Right atrium auricular region (tissue), 2 donors: ENCODE measurements at regions not wholly inside any gene's neighbourhood (a gene's known extent, or its start where the extent isn't known, plus 50 kb on each side); places are given as distances from the start of the nearest gene placed in this dataset.

Experiments used
- DNase-seq: peaks from one replicate; pipeline ENCODE4 v3.0.0-alpha.2; 2019; ENCODE audit warnings: low spot score
- H3K27ac ChIP-seq, 2 donors: fragments of 200-600 bp; sonication (generic); 1 replicate in 1 of 2; 2 replicates in 1 of 2; pipeline ENCODE4 v1.5.1; 2016 to 2019
- H3K27me3 ChIP-seq, 2 donors: fragments of 200-600 bp; sonication (generic); one replicate each; pipeline versions ENCODE4 v1.5.1 to v1.6.0; 2017 to 2019
- H3K36me3 ChIP-seq: fragments of 200-600 bp; sonication (generic); one replicate; pipeline ENCODE4 v1.5.1; 2016
- H3K4me1 ChIP-seq, 2 donors: fragments of 200-600 bp; sonication (generic); one replicate each; pipeline versions ENCODE4 v1.5.1 to v1.6.0; 2017 to 2019
- H3K4me3 ChIP-seq, 2 donors: fragments of 200-600 bp; sonication (generic); 1 replicate in 1 of 2; 2 replicates in 1 of 2; pipeline ENCODE4 v1.5.1; 2017 to 2019; ENCODE audit warnings: mild to moderate bottlenecking in 1 of 2, moderate library complexity in 1 of 2
- H3K9me3 ChIP-seq, 2 donors: fragments of 200-600 bp; sonication (generic); one replicate each; pipeline ENCODE4 v1.5.1; 2019
- TF ChIP-seq, protein P1 (sequence below), 2 donors: fragments of 200-600 bp; sonication (generic); IDR thresholded peaks; one replicate each; pipeline ENCODE4 v1.5.1; 2019; ENCODE audit warnings: antibody characterized with exemption in 2 of 2

GRCh38 chr13:39951301-39951700 is 295.8 kb downstream of the COG6 start:
- Histone ChIP-seq H3K4me3 (no peak overlapping the region), H3K27ac (no peak overlapping the region), H3K27me3 (no peaks in the 10 kb centered on the region), H3K4me1 (peaks cover 0 to 9% of the 10 kb centered on the region in 2 donors), H3K9me3 (no peaks in the 10 kb centered on the region), H3K36me3 (no peaks in the 10 kb centered on the region)
- no peak for DNase-seq
- TF ChIP-seq, protein P1, sequence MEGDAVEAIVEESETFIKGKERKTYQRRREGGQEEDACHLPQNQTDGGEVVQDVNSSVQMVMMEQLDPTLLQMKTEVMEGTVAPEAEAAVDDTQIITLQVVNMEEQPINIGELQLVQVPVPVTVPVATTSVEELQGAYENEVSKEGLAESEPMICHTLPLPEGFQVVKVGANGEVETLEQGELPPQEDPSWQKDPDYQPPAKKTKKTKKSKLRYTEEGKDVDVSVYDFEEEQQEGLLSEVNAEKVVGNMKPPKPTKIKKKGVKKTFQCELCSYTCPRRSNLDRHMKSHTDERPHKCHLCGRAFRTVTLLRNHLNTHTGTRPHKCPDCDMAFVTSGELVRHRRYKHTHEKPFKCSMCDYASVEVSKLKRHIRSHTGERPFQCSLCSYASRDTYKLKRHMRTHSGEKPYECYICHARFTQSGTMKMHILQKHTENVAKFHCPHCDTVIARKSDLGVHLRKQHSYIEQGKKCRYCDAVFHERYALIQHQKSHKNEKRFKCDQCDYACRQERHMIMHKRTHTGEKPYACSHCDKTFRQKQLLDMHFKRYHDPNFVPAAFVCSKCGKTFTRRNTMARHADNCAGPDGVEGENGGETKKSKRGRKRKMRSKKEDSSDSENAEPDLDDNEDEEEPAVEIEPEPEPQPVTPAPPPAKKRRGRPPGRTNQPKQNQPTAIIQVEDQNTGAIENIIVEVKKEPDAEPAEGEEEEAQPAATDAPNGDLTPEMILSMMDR (IDR thresholded peaks at IDR 0.05): no peak

- H3K4me1 ChIP-seq: peaks cover 0 to 9% of the 10 kb centered on the region in 2 donors
- H3K4me3 ChIP-seq: no peak overlapping the region
- H3K27ac ChIP-seq: no peak overlapping the region
- no peaks in the 10 kb centered on the region for H3K36me3 ChIP-seq
- H3K9me3 ChIP-seq: no peaks in the 10 kb centered on the region
- DNase-seq: no peak
- H3K27me3 ChIP-seq: no peaks in the 10 kb centered on the region
- TF ChIP-seq, protein P1 (IDR thresholded peaks at IDR 0.05): no peak
Measured at GRCh38 chr13:39952249-39953233, 297.1 kb downstream of the COG6 start.

DNA sequence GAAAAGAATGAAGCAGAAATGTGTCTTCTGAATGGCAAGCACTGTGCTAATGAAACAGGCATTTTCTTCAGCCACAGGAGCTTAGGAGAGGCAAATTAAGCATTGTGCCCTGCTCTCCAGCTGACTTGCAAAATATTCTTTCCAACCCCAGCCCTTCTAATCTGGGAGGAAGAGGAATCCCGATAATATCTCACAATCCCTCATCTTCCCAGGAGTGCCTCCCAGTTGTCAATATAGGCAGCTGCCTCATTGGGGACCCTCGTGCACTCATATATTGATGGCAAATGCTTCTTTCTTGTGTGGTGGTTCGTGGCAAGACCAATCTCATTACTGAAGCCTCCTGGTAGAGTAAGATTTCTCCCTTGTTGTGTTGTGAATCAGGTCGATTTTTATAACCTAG is 299.0 kb downstream of the COG6 start:
- H3K27me3 ChIP-seq: no peaks in the 10 kb centered on the region
- H3K9me3 ChIP-seq: no peaks in the 10 kb centered on the region
- H3K36me3 ChIP-seq: no peaks in the 10 kb centered on the region
- H3K27ac ChIP-seq: no peak overlapping the region
- H3K4me1 ChIP-seq: peaks cover 0 to 9% of the 10 kb centered on the region in 2 donors
- no peak for DNase-seq
- H3K4me3 ChIP-seq: no peak overlapping the region
- TF ChIP-seq, protein P1 (IDR thresholded peaks at IDR 0.05): no peak

DNA sequence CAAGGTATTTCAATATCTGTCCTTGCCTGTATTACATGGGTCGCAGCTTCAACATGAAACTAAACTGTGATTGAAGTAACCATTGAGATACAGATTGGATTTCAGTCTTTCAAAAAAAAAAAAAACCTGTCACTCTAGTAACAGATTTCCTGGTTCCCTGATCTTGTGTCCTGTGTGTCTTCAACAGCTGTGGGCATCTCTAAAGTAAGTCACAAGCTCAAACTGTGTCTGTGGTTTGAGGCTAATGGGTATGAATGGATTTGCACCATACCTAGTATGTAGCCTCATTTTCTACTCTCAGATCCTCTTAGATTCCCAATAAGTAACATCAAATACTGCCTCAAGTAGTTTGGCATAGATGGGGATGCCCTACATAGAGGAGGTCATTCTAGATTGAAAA is 300.1 kb downstream of the COG6 start:
- no peak for DNase-seq
- no peaks in the 10 kb centered on the region for H3K9me3 ChIP-seq
- H3K27ac ChIP-seq: no peak overlapping the region
- TF ChIP-seq, protein P1 (IDR thresholded peaks at IDR 0.05): no peak
- peaks cover 0 to 9% of the 10 kb centered on the region in 2 donors for H3K4me1 ChIP-seq
- H3K36me3 ChIP-seq: no peaks in the 10 kb centered on the region
- no peaks in the 10 kb centered on the region for H3K27me3 ChIP-seq
- no peak overlapping the region for H3K4me3 ChIP-seq

DNA sequence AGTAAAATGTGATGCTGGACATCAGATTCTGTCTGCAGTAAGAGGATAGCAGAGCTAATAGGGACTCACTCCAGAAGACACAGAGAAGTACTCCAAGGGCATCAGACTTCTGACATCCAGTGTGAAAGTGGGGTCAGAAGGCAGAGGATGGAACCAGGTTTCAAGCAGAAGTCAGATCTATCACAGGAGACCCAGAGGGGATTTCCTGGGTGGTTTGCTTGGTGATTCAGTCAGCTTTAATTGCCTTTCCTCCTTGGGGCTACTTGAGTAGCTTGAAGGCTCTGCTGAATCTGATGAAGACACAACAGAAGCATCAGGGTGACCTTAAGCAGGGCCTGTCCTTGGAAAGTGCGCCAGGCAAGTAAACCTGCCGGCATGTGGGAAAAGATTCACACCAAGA is 300.6 kb downstream of the COG6 start:
- no peak for DNase-seq
- TF ChIP-seq, protein P1 (IDR thresholded peaks at IDR 0.05): no peak
- H3K36me3 ChIP-seq: no peaks in the 10 kb centered on the region

More for the DNA sequence above, 300.6 kb downstream of the COG6 start:
- Histone ChIP-seq H3K4me1 (peaks cover 0 to 9% of the 10 kb centered on the region in 2 donors), H3K4me3 (no peak overlapping the region), H3K27ac (no peak overlapping the region), H3K9me3 (no peaks in the 10 kb centered on the region), H3K27me3 (no peaks in the 10 kb centered on the region)
